Liver (tissue), 3 donors: ENCODE measurements at regions not wholly inside any gene's neighbourhood (a gene's known extent, or its start where the extent isn't known, plus 50 kb on each side); places are given as distances from the start of the nearest gene placed in this dataset.

Experiments
- ATF3 ChIP-seq: IDR thresholded peaks from 2 replicates; pipeline ENCODE4 v1.6.1; 2016; ENCODE audit warnings: antibody characterized with exemption
- CTCF ChIP-seq: fragments of 150-350 bp; IDR thresholded peaks from 2 replicates; pipeline ENCODE4 v1.5.1; 2017; ENCODE audit warnings: improper control_type of control experiment, low read depth, low read length; ENCODE audit not compliant: missing input control
- FOXA1 ChIP-seq: IDR thresholded peaks from 2 replicates; pipeline ENCODE4 v1.6.1; 2016; ENCODE audit warnings: antibody characterized with exemption
- GABPA ChIP-seq, 2 donors: IDR thresholded peaks in 1 of 2; conservative IDR thresholded peaks in 1 of 2; 2 replicates each; pipeline ENCODE4 v1.6.1; 2016; ENCODE audit warnings: antibody characterized with exemption in 2 of 2, mild to moderate bottlenecking in 1 of 2, moderate library complexity in 1 of 2
- JUND ChIP-seq, 2 donors: IDR thresholded peaks; 2 replicates each; pipeline ENCODE4 v1.6.1; 2016; ENCODE audit warnings: antibody characterized with exemption in 2 of 2
- MAX ChIP-seq: IDR thresholded peaks from 2 replicates; pipeline ENCODE4 v1.6.1; 2016; ENCODE audit warnings: antibody characterized with exemption
- REST ChIP-seq: IDR thresholded peaks from 2 replicates; pipeline ENCODE4 v1.6.1; 2016; ENCODE audit warnings: antibody characterized with exemption, mild to moderate bottlenecking
- TAF1 ChIP-seq: conservative IDR thresholded peaks from 2 replicates; pipeline ENCODE4 v1.6.1; 2016; ENCODE audit warnings: antibody characterized with exemption, mild to moderate bottlenecking
- YY1 ChIP-seq: IDR thresholded peaks from 2 replicates; pipeline ENCODE4 v1.6.1; 2016; ENCODE audit warnings: antibody characterized with exemption, mild to moderate bottlenecking
- donor health status: healthy.
- donor health status: healthy.

- TF ChIP-seq CTCF (no peak), YY1 (no peak), FOXA1 (no peak), MAX (no peak), REST (no peak), JUND (IDR thresholded peaks at IDR 0.05) (peak; percentile 18 to 72), TAF1 (no peak), ATF3 (peak; percentile 44), GABPA (IDR thresholded peaks at IDR 0.05 in 1 of 2, conservative IDR thresholded peaks at IDR 0.05 in 1 of 2) (no peak)
These were observed 332.9 kb downstream of the PTEN start for GRCh38 chr10:88196291-88196690.
